Endothelial cell of umbilical vein (primary cell): ENCODE measurements at regions not wholly inside any gene's neighbourhood (a gene's known extent, or its start where the extent isn't known, plus 50 kb on each side); places are given as distances from the start of the nearest gene placed in this dataset.

ENCODE experiments used
- BruUV-seq: library from RNA; stranded (reverse); fragments of 400-500 nt; replicated peaks from 2 replicates; lab custom pipeline; 2021; lab: Mats Ljungman, UMichigan
- CTCF ChIA-PET: fragments of 300-600, 350-600 bp; sonication (Branson Sonifier 250); formaldehyde crosslinking; loops from one replicate; lab custom pipeline; 2021; ENCODE audit warnings: antibody characterized with exemption, inconsistent platforms; lab: Charles Lee
- POLR2A ChIA-PET: fragments of 300-600, 350-600 bp; sonication (Branson Sonifier 250); formaldehyde crosslinking; loops from one replicate; lab custom pipeline; 2021; ENCODE audit warnings: antibody characterized with exemption, inconsistent platforms; lab: Charles Lee
- DNase-seq: peaks from one replicate; pipeline ENCODE4 v3.0.0-alpha.2; 2011; ENCODE audit warnings: low read depth, low spot score
- FAIRE-seq: peaks from 2 replicates; lab custom pipeline; 2011; peaks lifted over from hg19 to GRCh38; lab: Jason Lieb, UNC
- H2AFZ ChIP-seq: 2 replicates; pipeline ENCODE4 v1.6.0; 2012; ENCODE audit warnings: low read depth, low read length, control low read depth, inconsistent platforms
- H3K27ac ChIP-seq: 2 replicates; pipeline ENCODE4 v1.5.1; 2011; ENCODE audit warnings: low read depth, mild to moderate bottlenecking, control low read depth, low read length, moderate library complexity; ENCODE audit not compliant: insufficient read depth
- H3K27me3 ChIP-seq, 2 experiments: 2 replicates each; pipeline versions ENCODE4 v1.6.0 to v1.6.1; 2011; ENCODE audit warnings: low read length in 2 of 2, mixed read lengths in 1 of 2; ENCODE audit not compliant: control insufficient read depth in 2 of 2, insufficient read depth in 2 of 2
- H3K36me3 ChIP-seq, 2 experiments: 2 replicates in 1 of 2; 3 replicates in 1 of 2; pipeline ENCODE4 v1.5.1; 2011; ENCODE audit warnings: low read length in 2 of 2, mild to moderate bottlenecking in 1 of 2, moderate library complexity in 1 of 2; ENCODE audit not compliant: control insufficient read depth in 2 of 2, insufficient read depth in 2 of 2; ENCODE audit errors: extremely low read depth in 1 of 2
- H3K4me1 ChIP-seq: 3 replicates; pipeline ENCODE4 v1.5.1; 2011; ENCODE audit warnings: mild to moderate bottlenecking, low read length; ENCODE audit not compliant: control insufficient read depth, insufficient read depth; ENCODE audit errors: extremely low read depth
- H3K4me2 ChIP-seq: 2 replicates; pipeline ENCODE4 v1.6.1; 2011; ENCODE audit warnings: low read length, control low read depth, mixed read lengths; ENCODE audit not compliant: insufficient read depth
- H3K4me3 ChIP-seq, 3 experiments: fragments of 200-600 bp in 1 of 3; sonication (generic), shearing (Covaris generic) in 1 of 3; replicated peaks in 1 of 3; 2 replicates each; pipeline ENCODE4 v1.5.1; 2011 to 2016; ENCODE audit warnings: control low read depth in 3 of 3, low read length in 3 of 3, mild to moderate bottlenecking in 2 of 3, inconsistent platforms in 1 of 3, low read depth in 1 of 3, moderate library complexity in 1 of 3; ENCODE audit not compliant: insufficient read depth in 1 of 3
- H3K79me2 ChIP-seq: 2 replicates; pipeline ENCODE4 v1.6.0; 2012; ENCODE audit warnings: low read length, inconsistent platforms; ENCODE audit not compliant: control insufficient read depth, insufficient read depth
- H3K9ac ChIP-seq: replicated peaks from 2 replicates; pipeline ENCODE3; 2011; ENCODE audit warnings: low read length, control low read depth; ENCODE audit not compliant: insufficient read depth; ENCODE audit errors: extremely low read depth
- H3K9me1 ChIP-seq: replicated peaks from 3 replicates; pipeline ENCODE4 v1.6.0; 2011; ENCODE audit warnings: mild to moderate bottlenecking, low read length; ENCODE audit not compliant: control insufficient read depth, insufficient read depth; ENCODE audit errors: extremely low read depth
- H3K9me3 ChIP-seq: replicated peaks from 2 replicates; pipeline ENCODE4 v1.5.1; 2012; ENCODE audit warnings: low read length, inconsistent platforms; ENCODE audit not compliant: control insufficient read depth, insufficient read depth
- H4K20me1 ChIP-seq: replicated peaks from 2 replicates; pipeline ENCODE3; 2011; ENCODE audit warnings: mild to moderate bottlenecking, low read length; ENCODE audit not compliant: control insufficient read depth, insufficient read depth; ENCODE audit errors: extremely low read depth
- EZH2 ChIP-seq: IDR thresholded peaks from 2 replicates; pipeline ENCODE4 v1.6.1; 2012; ENCODE audit warnings: borderline replicate concordance, low read depth, mild to moderate bottlenecking, moderate library complexity, low read length, inconsistent platforms; ENCODE audit not compliant: severe bottlenecking
- FOS ChIP-seq: IDR thresholded peaks from 2 replicates; pipeline ENCODE4 v1.6.1; 2011; ENCODE audit warnings: mild to moderate bottlenecking, low read length, moderate library complexity, borderline replicate concordance; ENCODE audit not compliant: insufficient read depth
- GATA2 ChIP-seq: IDR thresholded peaks from 2 replicates; pipeline ENCODE4 v1.7.0; 2011; ENCODE audit warnings: low read depth, mild to moderate bottlenecking, moderate library complexity, mixed read lengths, low read length; ENCODE audit not compliant: insufficient read length, insufficient read depth
- JUN ChIP-seq: IDR thresholded peaks from 2 replicates; pipeline ENCODE4 v1.6.1; 2011; ENCODE audit warnings: borderline replicate concordance, low read depth; ENCODE audit not compliant: insufficient read length, insufficient read depth
- MYC ChIP-seq: IDR thresholded peaks from one replicate; pipeline ENCODE4 v1.6.1; 2011; ENCODE audit warnings: mild to moderate bottlenecking, low read depth, low read length
- POLR2A ChIP-seq: IDR thresholded peaks from 2 replicates; pipeline ENCODE4 v1.6.1; 2012; ENCODE audit warnings: low read depth, mild to moderate bottlenecking, control low read depth, low read length
- POLR2AphosphoS5 ChIP-seq: IDR thresholded peaks from 2 replicates; pipeline ENCODE4 v1.6.1; 2012; ENCODE audit warnings: low read depth, mild to moderate bottlenecking, control low read depth, low read length, moderate library complexity; ENCODE audit not compliant: insufficient read depth
- dilution Hi-C: fragments of 300-500 bp; cut with MboI; formaldehyde crosslinking; loops from one replicate; pipeline ENCODE4 v1.15.0; 2019; ENCODE audit warnings: low sequenced_read_pairs; ENCODE audit not compliant: extremely low pct_ligation_motif_present
- intact Hi-C: fragments of 100-400 bp; cut with micrococcal nuclease; formaldehyde crosslinking; loops from one replicate; pipeline ENCODE4 v1.10.0; 2022
- TF ChIP-seq, protein P1 (sequence below), 2 donors: IDR thresholded peaks; 1 replicate in 1 of 2; 2 replicates in 1 of 2; pipeline ENCODE4 v1.5.1; 2011; ENCODE audit warnings: low read length in 2 of 2, mild to moderate bottlenecking in 2 of 2, moderate library complexity in 2 of 2, control low read depth in 1 of 2, inconsistent platforms in 1 of 2, low read depth in 1 of 2; ENCODE audit not compliant: insufficient read depth in 1 of 2; ENCODE audit errors: extremely low read depth in 1 of 2
- TF ChIP-seq, protein P2 (sequence below): IDR thresholded peaks from 2 replicates; pipeline ENCODE4 v1.6.1; 2011; ENCODE audit not compliant: insufficient read depth, insufficient read length

DNA sequence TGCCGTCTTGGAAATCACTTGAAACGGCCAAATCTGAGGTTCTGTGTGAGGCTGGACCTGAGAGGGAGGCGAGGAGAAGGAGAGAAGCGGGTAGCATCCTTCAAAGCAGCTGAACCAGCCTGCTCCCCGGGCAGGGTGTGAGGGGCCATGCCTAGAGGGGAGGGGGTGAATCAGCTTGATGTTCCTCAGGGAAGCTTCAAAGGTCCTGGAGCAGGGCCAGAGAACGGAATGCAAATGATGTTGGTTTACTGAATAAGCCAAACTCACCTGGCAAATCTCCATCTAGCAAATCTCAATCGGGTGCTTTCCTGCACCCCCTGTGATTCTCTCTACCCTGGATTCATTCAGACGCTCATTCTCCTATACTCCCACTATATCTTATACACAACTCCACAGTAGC is 226.9 kb downstream of the WDR11 start:
- Histone ChIP-seq H3K36me3 (no peaks in the 10 kb centered on the region), H3K4me2 (no peak overlapping the region), H3K9me3 (no peaks in the 10 kb centered on the region), H3K9me1 (no peaks in the 10 kb centered on the region), H3K27ac (no peak overlapping the region), H2AFZ (no peak overlapping the region), H3K9ac (no peak overlapping the region), H3K79me2 (no peaks in the 10 kb centered on the region), H3K4me3 (no peak overlapping the region), H3K27me3 (no peaks in the 10 kb centered on the region), H3K4me1 (no peaks in the 10 kb centered on the region), H4K20me1 (no peaks in the 10 kb centered on the region)
- no peak for FAIRE-seq
- POLR2A ChIA-PET: no interaction called here
- DNase-seq: no peak
- intact Hi-C loops: no loop called here
- dilution Hi-C loops: no loop called here
- TF ChIP-seq EZH2 (no peak), POLR2A (no peak), MYC (no peak), GATA2 (no peak), JUN (no peak), POLR2AphosphoS5 (no peak), FOS (no peak)
- TF ChIP-seq, protein P1, sequence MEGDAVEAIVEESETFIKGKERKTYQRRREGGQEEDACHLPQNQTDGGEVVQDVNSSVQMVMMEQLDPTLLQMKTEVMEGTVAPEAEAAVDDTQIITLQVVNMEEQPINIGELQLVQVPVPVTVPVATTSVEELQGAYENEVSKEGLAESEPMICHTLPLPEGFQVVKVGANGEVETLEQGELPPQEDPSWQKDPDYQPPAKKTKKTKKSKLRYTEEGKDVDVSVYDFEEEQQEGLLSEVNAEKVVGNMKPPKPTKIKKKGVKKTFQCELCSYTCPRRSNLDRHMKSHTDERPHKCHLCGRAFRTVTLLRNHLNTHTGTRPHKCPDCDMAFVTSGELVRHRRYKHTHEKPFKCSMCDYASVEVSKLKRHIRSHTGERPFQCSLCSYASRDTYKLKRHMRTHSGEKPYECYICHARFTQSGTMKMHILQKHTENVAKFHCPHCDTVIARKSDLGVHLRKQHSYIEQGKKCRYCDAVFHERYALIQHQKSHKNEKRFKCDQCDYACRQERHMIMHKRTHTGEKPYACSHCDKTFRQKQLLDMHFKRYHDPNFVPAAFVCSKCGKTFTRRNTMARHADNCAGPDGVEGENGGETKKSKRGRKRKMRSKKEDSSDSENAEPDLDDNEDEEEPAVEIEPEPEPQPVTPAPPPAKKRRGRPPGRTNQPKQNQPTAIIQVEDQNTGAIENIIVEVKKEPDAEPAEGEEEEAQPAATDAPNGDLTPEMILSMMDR (IDR thresholded peaks at IDR 0.05; ENCODE audit: extremely low read depth in 1 of 2, insufficient read depth in 1 of 2, low read depth in 1 of 2, low read length in 2 of 2): no peak
- TF ChIP-seq, protein P2, sequence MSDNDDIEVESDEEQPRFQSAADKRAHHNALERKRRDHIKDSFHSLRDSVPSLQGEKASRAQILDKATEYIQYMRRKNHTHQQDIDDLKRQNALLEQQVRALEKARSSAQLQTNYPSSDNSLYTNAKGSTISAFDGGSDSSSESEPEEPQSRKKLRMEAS: no peak
- CTCF ChIA-PET: no interaction called here
- no TSS peak for BruUV-seq
